Putamen (tissue), 1 donor: ENCODE measurements at regions not wholly inside any gene's neighbourhood (a gene's known extent, or its start where the extent isn't known, plus 50 kb on each side); places are given as distances from the start of the nearest gene placed in this dataset.
"Not testable (repeated sequence)": the region's sequence is repeated elsewhere in the genome, so short reads cannot be mapped to it uniquely, and the experiment has no call there.

Experiments
- DNase-seq: peaks from one replicate; pipeline ENCODE4 v3.0.0-alpha.2; 2016; ENCODE audit warnings: low spot score

GRCh38 chr5:100697970-100698369 lies 162.8 kb downstream of the FAM174A start:
- no peak for DNase-seq

GRCh38 chr5:100706776-100707175 lies 171.6 kb downstream of the FAM174A start:
- DNase-seq = no peak

GRCh38 chr5:100708645-100709171 lies 173.5 kb downstream of the FAM174A start:
- no peak for DNase-seq

- DNase-seq = no peak
Observed at GRCh38 chr5:100709771-100710170, 174.6 kb downstream of the FAM174A start.

GRCh38 chr5:100714780-100715179 lies 179.6 kb downstream of the FAM174A start:
- not testable (repeated sequence) for DNase-seq

GRCh38 chr5:100722657-100723056 lies 180.4 kb downstream of the ST8SIA4 start:
- DNase-seq = no peak

GRCh38 chr5:100723229-100723628 lies 179.9 kb downstream of the ST8SIA4 start:
- DNase-seq = no peak

- DNase-seq = no peak
Observed at GRCh38 chr5:100726116-100726515, 177.0 kb downstream of the ST8SIA4 start.

GRCh38 chr5:100731768-100732167 lies 171.3 kb downstream of the ST8SIA4 start:
- DNase-seq = no peak

GRCh38 chr5:100746730-100747129 lies 156.4 kb downstream of the ST8SIA4 start:
- no peak for DNase-seq

- DNase-seq = no peak
Observed at GRCh38 chr5:100749771-100750284, 153.3 kb downstream of the ST8SIA4 start.

GRCh38 chr5:100755435-100755834 lies 147.6 kb downstream of the ST8SIA4 start:
- no peak for DNase-seq
